RPMI8226 (cell line): ENCODE measurements at regions not wholly inside any gene's neighbourhood (a gene's known extent, or its start where the extent isn't known, plus 50 kb on each side); places are given as distances from the start of the nearest gene placed in this dataset.
"Not testable (repeated sequence)": the region's sequence is repeated elsewhere in the genome, so short reads cannot be mapped to it uniquely, and the experiment has no call there.

Experiments used
- DNase-seq: peaks from one replicate; pipeline ENCODE4 v3.0.0-alpha.2; 2015

DNA sequence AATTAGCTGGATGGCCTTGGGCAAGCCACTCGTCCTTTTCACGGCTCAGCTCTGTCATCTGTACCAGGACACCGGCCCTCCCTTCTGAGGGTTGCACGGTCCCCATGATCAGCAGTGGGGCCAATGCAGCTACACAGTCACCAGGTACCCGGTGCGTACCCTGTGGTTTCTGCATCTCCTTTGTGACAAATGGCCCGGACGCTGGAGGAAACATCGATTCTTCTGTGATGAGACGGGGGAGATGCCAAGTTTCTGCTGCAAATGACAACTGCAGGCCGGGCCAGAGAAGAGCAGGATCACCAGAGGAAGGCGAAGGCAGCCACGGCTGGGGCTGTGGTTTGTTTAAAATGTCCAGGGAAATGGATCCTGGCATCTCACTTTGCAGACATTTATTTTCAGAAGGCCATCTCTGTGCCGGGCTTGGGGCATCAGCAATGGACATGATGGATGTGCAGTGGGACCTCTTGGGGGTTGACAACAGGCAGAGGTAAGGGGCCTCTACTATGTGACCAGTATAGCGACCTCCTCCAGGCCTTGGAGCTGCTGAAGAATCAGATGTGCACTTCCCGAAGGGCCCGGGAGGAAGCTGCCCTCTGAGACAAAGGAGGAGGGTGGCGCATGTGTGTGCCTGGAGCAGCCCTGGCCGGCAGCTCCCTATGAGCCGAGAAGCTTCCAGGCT, 221.9 kb upstream of the C1orf174 start:
- DNase-seq = no peak

- DNase-seq = no peak
Observed at GRCh38 chr1:4122513-4123160, 222.6 kb upstream of the C1orf174 start.

DNA sequence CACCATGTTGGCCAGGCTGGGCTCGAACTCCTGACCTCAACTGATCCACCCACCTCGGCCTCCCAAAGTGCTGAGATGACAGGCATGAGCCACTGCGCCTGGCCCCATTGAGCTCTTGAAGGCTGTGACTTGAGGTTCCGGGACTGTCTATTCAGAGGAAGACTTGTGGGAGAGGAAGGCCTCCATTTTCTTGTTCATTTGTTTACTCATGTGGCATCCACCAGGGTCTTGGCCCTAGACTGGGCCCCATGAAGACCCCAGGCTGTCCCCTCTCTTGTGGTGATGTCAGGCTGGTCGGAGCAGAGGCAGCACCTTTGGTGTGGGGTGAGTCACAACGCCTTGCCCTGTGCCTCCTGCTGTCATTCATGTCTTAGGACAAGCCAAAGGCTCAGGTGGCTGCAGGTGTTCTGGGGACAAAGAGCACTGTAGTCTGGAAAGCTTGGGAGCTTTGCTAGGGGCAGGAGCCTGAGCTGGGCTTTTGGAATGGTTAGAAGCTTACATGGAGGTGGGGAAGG, 224.6 kb upstream of the C1orf174 start:
- no peak for DNase-seq

GRCh38 chr1:4126251-4126650, 226.2 kb upstream of the C1orf174 start:
- no peak for DNase-seq

DNA sequence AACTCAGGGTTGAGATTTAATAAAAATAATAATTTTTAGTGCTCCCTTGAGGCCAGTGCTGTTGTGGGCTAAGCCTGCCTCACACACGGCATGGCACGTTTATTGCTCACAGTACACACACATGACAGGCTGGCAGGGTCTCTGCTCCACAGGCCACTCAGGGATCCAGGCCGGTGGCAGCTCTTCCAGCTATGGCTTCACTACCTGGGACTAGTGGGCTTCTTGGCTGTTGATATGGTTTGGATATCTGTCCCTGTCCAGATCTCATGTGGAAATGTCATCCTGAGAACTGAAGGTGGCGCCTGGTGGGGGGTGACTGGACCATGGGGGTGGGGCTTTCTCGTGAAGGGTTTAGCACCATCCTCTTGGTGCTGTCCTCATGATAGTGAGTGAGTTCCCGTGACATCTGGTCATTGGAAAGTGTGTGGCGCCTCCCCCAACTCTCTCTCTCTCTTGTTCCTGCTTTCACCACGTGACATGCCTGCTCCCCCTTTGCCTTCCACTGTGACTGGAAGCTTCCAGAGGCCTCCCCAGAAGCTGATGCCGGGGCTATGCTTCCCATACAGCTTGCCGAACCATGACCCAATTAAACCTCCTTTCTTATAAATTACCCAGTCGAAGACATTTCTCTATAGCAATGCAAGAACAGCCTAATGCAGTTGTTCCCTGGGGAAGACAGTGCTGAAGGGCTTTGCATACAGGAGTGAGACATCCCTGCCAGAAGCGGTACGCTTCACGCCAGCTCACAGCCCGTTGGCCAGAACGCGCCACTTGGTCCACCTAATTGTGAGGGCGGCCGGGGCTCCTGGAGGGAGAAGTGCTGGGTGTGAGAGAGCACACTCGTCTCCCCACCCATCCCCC, 226.9 kb upstream of the C1orf174 start:
- DNase-seq = no peak

DNA sequence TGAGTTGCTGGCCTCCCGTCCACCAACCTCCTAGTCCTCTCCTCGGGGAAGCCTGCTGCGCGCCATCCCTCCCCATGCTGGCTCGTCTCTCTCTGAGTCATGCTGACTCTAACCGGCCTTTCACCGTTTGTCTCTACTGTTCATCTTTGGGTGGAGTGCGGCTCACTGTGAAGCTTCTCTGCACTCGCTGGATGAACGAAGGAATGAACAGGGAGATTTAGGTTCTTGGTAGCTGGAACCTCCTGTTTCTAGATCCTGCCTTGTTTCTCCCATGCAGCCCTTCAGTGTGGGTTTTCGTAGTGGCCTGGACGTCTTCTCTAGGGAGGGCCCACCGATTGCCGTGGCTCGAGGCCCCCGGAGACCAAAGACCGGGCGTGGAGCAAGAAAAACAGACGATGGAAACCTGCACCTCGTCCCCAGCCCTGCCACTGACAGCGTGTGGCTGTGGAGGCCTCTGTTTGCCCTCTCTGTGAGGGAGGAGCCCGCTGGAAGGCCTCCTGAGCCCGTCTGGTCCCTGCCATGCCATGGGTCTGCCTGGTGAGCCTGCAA, 227.6 kb upstream of the C1orf174 start:
- DNase-seq = no peak

GRCh38 chr1:4128616-4129015, 228.5 kb upstream of the C1orf174 start:
- DNase-seq = no peak

GRCh38 chr1:4129693-4130092, 229.6 kb upstream of the C1orf174 start:
- DNase-seq = no peak

GRCh38 chr1:4130096-4130495, 230.0 kb upstream of the C1orf174 start:
- DNase-seq = no peak

DNA sequence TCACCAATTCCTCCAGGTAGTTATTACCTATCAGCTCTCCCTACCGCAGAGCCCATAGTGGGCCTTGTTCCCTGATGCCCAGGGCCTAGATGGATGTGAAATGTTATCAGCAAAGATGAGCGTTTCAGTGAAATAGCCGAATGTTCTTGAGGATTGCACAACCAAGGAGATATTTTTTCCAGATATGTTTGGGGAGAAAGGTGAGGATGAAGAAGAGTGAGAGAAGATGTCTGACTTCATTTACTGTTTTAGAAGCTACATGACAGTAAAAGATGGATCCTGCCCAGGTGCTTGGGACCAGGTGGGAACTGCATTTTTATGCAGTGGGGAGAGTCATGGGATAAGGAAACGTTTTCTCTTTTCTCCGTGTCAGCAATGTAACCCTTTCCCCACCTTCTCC, 231.7 kb upstream of the C1orf174 start:
- no peak for DNase-seq

DNA sequence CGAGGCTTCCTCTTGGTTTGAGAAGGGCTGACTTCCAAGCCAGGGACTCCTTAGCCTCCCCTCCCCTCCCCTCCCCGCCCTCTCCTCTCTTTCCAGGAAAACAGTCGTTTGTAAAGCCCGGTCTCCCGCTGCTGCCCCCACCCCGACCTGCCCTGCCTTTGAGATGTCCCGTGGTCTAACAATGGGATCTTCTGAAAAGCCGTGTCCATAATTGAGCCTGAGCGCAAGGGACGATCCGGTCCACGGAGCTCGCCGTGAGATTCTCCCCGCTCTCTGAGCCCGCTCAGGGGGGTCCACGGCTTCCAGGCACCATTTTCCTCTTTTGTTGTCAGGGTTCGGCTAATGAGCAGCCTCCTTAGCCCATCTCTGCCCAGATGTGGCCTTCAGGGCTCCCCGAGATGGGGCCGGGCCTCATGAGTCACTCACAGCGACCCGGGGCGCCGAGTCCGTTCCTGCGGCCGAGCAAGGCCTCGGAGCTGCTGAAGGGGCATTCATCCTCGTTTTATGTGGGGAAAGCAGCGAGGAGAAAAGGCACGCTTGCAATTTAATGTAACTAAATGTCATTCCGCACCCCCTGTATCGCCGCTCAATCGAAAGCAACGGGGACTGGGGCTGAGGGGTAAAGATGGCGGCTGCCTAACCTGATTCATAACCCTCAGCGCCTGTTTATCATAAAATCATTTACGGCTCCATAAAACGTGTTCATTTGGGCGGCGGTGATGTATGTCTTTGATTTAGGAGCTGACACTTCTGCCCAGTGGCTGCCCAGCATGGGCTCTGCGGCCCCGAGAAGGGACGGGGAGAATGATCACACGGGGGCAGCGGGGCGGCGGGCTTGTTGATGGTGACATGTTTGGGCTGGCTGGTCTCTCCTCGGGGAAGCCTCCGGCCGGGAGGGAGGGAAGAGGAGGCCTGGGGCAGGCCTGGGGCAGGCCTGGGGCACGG, 232.6 kb upstream of the C1orf174 start:
- no peak for DNase-seq

- DNase-seq = no peak
Observed at GRCh38 chr1:4133297-4133938, 233.3 kb upstream of the C1orf174 start.

- DNase-seq = no peak
Observed at GRCh38 chr1:4133939-4134321, 233.9 kb upstream of the C1orf174 start.

- DNase-seq = not testable (repeated sequence)
Observed at GRCh38 chr1:4135853-4136252, 235.8 kb upstream of the C1orf174 start.

- no peak for DNase-seq
Observed at GRCh38 chr1:4137621-4138415, 237.7 kb upstream of the C1orf174 start.

GRCh38 chr1:4139646-4140045, 239.6 kb upstream of the C1orf174 start:
- DNase-seq = no peak

DNA sequence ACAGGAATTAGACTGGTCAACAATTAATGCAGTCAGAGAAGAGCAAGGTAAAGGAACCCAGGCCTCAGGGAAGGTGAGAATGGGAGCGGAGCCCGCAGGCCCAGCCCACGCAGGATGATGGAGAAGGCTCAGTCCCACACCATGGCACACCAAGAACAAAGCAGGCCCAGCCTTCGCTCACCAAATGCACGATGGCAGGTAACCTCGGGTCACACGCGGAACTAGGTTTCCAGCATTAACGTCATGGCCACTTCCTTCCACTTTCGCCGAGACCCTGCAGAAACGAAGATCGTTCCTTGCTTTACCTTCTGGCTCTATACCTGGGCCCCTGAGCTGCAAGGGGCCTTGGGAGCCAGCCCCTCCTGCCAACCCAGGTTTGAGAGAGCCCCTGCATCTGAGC, 240.2 kb upstream of the C1orf174 start:
- DNase-seq = no peak

GRCh38 chr1:4140821-4141220, 240.7 kb upstream of the C1orf174 start:
- DNase-seq = no peak

GRCh38 chr1:4144349-4144971, 244.4 kb upstream of the C1orf174 start:
- DNase-seq = no peak

- DNase-seq = no peak
Observed at GRCh38 chr1:4146101-4146500, 246.0 kb upstream of the C1orf174 start.
